ENCODE measurements at regions not wholly inside any gene's neighbourhood (a gene's known extent, or its start where the extent isn't known, plus 50 kb on each side); places are given as distances from the start of the nearest gene placed in this dataset.

DNA sequence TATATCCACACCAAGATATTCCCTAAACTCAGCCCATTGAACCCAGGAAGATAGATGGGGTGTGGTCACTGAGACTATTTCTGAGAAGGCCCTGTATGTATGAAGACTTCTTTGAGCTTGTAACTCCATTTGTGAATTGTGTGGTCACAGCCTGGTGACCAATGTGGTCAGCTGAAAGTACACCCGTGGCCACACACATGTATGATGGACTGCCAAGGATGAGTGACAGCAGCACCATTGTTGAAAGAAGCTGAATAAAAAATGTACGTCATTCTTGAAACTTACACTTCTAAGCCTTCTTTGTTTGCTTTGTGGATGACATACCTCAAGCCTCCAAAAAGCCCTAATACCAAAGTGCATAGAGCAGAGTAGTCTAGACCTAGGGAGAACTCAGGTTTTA is 581.4 kb downstream of the RAB28 start (continued):
- TF ChIP-seq, protein P1, sequence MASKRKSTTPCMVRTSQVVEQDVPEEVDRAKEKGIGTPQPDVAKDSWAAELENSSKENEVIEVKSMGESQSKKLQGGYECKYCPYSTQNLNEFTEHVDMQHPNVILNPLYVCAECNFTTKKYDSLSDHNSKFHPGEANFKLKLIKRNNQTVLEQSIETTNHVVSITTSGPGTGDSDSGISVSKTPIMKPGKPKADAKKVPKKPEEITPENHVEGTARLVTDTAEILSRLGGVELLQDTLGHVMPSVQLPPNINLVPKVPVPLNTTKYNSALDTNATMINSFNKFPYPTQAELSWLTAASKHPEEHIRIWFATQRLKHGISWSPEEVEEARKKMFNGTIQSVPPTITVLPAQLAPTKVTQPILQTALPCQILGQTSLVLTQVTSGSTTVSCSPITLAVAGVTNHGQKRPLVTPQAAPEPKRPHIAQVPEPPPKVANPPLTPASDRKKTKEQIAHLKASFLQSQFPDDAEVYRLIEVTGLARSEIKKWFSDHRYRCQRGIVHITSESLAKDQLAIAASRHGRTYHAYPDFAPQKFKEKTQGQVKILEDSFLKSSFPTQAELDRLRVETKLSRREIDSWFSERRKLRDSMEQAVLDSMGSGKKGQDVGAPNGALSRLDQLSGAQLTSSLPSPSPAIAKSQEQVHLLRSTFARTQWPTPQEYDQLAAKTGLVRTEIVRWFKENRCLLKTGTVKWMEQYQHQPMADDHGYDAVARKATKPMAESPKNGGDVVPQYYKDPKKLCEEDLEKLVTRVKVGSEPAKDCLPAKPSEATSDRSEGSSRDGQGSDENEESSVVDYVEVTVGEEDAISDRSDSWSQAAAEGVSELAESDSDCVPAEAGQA (IDR thresholded peaks at IDR 0.05; ENCODE audit: low read depth): no peak
- TF ChIP-seq, protein P1 (CRISPR knock-in tag; IDR thresholded peaks at IDR 0.05; ENCODE audit: borderline replicate concordance): no peak
- TF ChIP-seq PHF5A (CRISPR knock-in tag; IDR thresholded peaks at IDR 0.05; ENCODE audit: low read depth, unreplicated experiment) (no peak), SOX13 (IDR thresholded peaks at IDR 0.05) (no peak), SOX13 (CRISPR knock-in tag; conservative IDR thresholded peaks at IDR 0.05 in 1 of 2, IDR thresholded peaks at IDR 0.05 in 1 of 2) (0 out of 4 replicates have a peak, but pooled peaks of 1 of the 2 experiments have one; percentile 23), IKZF4 (CRISPR knock-in tag; IDR thresholded peaks at IDR 0.05; ENCODE audit: borderline replicate concordance, low read depth, not compliant biosample characterization) (no peak), ZNF777 (CRISPR knock-in tag; IDR thresholded peaks at IDR 0.05) (no peak), MTA3 (CRISPR knock-in tag; IDR thresholded peaks at IDR 0.05) (no peak)
- TF ChIP-seq, protein P2, sequence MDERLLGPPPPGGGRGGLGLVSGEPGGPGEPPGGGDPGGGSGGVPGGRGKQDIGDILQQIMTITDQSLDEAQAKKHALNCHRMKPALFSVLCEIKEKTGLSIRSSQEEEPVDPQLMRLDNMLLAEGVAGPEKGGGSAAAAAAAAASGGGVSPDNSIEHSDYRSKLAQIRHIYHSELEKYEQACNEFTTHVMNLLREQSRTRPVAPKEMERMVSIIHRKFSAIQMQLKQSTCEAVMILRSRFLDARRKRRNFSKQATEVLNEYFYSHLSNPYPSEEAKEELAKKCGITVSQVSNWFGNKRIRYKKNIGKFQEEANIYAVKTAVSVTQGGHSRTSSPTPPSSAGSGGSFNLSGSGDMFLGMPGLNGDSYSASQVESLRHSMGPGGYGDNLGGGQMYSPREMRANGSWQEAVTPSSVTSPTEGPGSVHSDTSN (CRISPR knock-in tag; IDR thresholded peaks at IDR 0.05): peak; percentile 64; the same call in 1 of the 2 replicates

All from HepG2 (cell line).